ENCODE measurements at regions not wholly inside any gene's neighbourhood (a gene's known extent, or its start where the extent isn't known, plus 50 kb on each side); places are given as distances from the start of the nearest gene placed in this dataset.

DNA sequence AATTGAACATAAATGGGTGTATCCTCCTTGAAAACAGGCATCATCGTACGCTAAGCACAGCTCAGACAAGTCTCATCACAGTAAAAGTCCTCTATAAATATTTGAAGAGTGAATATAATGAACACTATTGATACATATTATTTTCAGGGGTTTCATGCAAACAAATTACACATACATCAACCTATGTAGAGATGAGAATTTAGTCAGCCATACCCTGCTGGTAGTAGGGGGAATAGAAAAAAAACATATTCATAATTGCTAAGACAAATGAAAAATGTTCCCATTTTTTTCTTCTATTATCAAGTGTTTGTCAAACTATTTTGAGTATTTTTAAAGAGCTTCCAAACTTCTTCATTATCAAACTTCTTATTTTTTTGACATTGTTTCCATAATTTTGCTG, 205.6 kb upstream of the SOX5 start:
- TF ChIP-seq, protein P1, sequence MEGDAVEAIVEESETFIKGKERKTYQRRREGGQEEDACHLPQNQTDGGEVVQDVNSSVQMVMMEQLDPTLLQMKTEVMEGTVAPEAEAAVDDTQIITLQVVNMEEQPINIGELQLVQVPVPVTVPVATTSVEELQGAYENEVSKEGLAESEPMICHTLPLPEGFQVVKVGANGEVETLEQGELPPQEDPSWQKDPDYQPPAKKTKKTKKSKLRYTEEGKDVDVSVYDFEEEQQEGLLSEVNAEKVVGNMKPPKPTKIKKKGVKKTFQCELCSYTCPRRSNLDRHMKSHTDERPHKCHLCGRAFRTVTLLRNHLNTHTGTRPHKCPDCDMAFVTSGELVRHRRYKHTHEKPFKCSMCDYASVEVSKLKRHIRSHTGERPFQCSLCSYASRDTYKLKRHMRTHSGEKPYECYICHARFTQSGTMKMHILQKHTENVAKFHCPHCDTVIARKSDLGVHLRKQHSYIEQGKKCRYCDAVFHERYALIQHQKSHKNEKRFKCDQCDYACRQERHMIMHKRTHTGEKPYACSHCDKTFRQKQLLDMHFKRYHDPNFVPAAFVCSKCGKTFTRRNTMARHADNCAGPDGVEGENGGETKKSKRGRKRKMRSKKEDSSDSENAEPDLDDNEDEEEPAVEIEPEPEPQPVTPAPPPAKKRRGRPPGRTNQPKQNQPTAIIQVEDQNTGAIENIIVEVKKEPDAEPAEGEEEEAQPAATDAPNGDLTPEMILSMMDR (IDR thresholded peaks at IDR 0.05; ENCODE audit: low read depth, low read length), result no peak
- no peak overlapping the region for H3K4me3 ChIP-seq (ENCODE audit: low read depth, low read length)

DNA sequence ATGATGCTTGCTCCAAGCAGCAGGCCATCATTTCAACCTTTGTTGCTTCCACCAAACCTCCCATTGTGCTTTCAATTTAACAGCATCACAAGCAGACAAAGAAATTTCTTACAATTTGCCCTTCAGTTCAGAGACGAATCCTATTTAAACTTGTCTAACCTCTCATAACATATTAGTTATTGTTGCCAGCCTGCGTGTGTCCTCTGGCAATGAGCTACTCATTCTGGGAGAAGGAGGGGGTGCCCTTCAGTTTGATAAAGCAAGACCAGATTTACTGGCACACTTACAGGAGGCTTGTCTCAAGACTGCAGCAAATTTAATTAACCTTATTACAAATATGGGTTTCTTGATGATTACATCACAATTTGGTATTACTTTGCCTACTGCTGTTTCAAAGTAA, 203.6 kb upstream of the SOX5 start:
- no peak overlapping the region for H3K4me3 ChIP-seq (ENCODE audit: low read depth, low read length)
- TF ChIP-seq, protein P1 (IDR thresholded peaks at IDR 0.05; ENCODE audit: low read depth, low read length), result no peak

DNA sequence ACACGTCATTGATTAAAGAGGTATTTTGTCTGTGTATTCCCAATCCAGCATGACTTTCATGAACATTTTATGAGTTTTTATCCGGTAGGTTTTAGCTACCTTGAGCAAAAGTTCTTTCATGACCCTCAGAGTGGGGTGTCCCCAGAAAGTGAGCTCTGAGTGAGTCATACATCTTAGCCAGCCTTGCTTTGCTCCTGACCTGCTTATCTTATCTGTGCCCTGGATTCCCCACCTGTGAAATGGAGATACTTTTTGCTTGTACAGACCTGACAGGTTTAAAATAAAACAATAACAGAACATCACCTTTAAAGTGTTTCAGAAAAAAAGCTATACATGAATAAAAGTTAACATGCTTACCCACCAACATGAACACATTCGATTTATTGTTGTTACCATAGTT, 202.8 kb upstream of the SOX5 start:
- TF ChIP-seq, protein P1 (IDR thresholded peaks at IDR 0.05; ENCODE audit: low read depth, low read length), result no peak
- H3K4me3 ChIP-seq (ENCODE audit: low read depth, low read length), result no peak overlapping the region

DNA sequence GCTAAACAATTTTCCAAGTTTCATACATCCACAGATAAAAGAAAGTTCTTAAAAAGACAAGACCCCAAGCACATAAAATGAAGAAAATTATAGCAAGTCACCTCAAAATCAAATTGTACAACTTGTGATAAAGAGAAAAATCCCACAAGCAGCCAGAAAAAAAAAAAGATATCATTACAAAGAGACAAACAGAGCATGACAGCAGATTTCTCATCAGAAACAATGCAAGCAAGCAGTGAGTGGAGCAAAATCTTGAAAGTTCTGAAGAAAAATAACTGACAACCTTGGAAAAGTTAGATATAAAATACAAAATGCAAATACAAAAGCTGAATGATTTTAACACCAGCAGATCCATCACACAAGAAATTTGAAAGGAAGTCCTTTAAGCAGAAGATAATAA, 194.5 kb upstream of the SOX5 start:
- TF ChIP-seq, protein P1 (IDR thresholded peaks at IDR 0.05; ENCODE audit: low read depth, low read length), result no peak
- no peak overlapping the region for H3K4me3 ChIP-seq (ENCODE audit: low read depth, low read length)

DNA sequence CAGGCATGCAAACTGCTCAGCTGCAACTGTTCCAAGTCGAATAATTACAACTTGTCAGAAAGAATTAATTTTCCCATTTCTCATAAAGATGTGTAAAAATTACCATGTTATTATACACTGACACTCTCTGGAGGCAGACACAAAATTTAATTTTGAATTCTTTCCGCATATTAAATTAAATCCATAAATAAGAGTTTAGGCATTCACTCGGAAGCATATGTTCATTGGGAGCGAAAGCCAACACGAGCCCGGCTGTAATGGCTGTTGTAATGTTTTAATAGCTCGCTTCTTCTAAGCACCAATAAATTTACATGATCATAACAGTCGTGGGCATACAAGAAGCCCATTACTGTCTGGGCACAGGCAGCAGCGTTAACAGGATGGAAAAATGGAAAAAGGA, 189.6 kb upstream of the SOX5 start:
- no peak overlapping the region for H3K4me3 ChIP-seq (ENCODE audit: low read depth, low read length)
- TF ChIP-seq, protein P1 (IDR thresholded peaks at IDR 0.05; ENCODE audit: low read depth, low read length), result no peak

DNA sequence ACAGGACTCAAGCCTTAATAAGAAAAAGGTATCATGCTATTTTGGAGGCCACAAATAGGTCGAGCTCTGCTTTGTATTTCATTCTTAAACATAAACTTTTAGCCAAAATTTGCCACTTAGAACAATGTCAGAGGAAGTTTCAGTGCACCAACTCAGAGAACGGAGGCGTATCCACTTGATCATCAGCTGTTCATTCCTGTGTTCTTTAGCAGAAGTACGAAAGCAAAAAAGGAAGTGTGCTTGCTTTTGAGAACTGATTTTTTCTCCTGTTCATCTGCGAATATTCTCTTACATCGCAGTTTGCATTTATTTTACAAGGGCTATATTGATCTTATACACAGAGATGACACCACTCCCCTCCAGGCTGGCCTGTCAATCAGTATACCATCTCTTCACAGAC, 188.6 kb upstream of the SOX5 start:
- no peak overlapping the region for H3K4me3 ChIP-seq (ENCODE audit: low read depth, low read length)
- TF ChIP-seq, protein P1 (IDR thresholded peaks at IDR 0.05; ENCODE audit: low read depth, low read length), result no peak

DNA sequence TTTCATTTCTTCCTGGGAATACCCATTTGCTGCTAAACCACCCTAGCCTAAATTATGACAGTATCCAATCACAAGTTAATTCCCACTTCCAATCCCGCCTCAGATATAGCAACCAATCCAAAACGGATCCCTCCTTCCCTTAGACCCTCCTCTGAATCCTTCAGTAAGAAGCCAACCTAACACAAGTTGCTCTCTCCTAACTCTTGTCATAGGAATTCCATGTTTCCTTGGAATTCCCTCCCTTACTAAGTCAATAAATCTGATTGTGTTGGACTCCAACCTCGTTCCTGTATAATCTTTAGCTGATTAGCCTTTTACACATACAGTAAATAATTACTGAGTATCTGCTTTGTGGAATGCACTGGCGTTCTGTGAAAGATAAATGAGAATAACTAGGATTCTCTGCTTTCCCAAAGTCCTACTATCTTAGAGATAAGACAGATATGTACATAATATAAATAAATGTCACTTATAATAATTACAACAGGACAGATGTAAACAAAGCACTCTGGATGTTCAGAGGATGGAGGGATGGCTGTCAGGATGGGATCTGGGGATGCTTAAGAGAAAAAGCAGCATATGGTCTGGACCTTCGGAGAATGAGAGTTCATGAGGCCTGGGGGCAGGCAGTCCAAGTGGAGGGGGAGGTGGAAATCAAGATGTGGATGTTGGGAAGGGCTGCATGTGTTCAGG, 185.8 kb upstream of the SOX5 start:
- H3K4me3 ChIP-seq (ENCODE audit: low read depth, low read length), result no peak overlapping the region
- TF ChIP-seq, protein P1 (IDR thresholded peaks at IDR 0.05; ENCODE audit: low read depth, low read length), result no peak
